HG03196 (cell line): ENCODE measurements at regions not wholly inside any gene's neighbourhood (a gene's known extent, or its start where the extent isn't known, plus 50 kb on each side); places are given as distances from the start of the nearest gene placed in this dataset.

Experiments
- ATAC-seq: cut with Tn5 transposase; IDR thresholded peaks from one replicate; pipeline ENCODE4 v1.9.1; 2021; ENCODE audit not compliant: unreplicated experiment

- ATAC-seq, result no peak
These were observed 50.9 kb upstream of the NLK start for GRCh38 chr17:27991462-27991993.
